ENCODE measurements at regions not wholly inside any gene's neighbourhood (a gene's known extent, or its start where the extent isn't known, plus 50 kb on each side); places are given as distances from the start of the nearest gene placed in this dataset.

DNA sequence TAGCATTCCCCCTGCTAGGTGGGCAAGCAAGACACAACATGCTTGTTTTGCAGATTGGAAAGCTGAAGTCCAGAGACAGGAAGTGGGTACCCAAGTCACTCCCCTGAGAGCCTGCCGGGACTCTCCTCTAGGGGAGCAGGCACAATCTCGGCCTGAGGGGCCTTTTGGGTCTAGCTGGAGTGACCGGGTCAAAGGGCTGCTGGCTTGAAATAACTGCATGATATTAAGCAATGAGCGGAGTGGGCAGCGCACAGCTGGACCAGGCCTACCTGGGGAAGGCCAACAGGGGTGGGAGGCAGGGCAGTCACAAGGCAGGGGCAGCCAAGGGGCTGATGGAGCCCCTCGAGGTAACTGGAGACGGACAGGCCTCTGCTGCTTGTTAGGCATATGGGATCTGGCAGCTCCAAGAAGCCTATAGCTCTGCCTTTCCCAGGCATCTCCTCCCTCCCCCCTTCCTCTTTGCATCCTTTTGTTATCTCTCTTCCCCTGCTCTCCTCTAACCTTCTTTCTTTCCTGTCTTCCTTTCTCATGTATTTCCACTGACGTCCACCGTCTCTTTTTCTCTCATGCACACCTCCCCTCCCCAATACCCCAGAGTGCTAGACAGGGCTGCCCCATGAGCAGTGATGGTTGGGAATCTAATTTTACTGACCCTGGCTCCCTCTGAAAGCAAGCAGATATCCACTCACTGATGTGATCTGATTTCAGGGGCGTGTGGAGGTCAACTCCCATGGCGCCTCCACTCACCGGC lies 237.5 kb downstream of the LOXHD1 start:
- ChIA-PET CTCF (no interaction called here), POLR2A (no interaction called here)
- no peak for ATAC-seq (ENCODE audit: poor library complexity)
- H3K27ac ChIP-seq (ENCODE audit: low read depth in 1 of 2, low read length in 2 of 2), result no peak overlapping the region
- Mint-ChIP-seq H3K4me1 (ENCODE audit: low read depth) (no peaks in the 10 kb centered on the region), H3K4me3 (no peak overlapping the region), H3K27ac (no peak overlapping the region), H3K27me3 (no peaks in the 10 kb centered on the region), H3K9me3 (no peaks in the 10 kb centered on the region), H3K36me3 (ENCODE audit: low read depth) (no peaks in the 10 kb centered on the region)
- intact Hi-C loops (cut with DNase I, micrococcal nuclease), result loop anchor here in 1 of 2 experiments (10.0 kb wide), 1 partner anchor 65 kb away; no protein-coding TSS in a partner anchor
- no peaks in the 10 kb centered on the region for H3K36me3 ChIP-seq (ENCODE audit: insufficient read depth, low read length)
- TF ChIP-seq CTCF (IDR thresholded peaks at IDR 0.05), result no peak
- DNase-seq, result no peak
- H3K9me3 ChIP-seq (ENCODE audit: control insufficient read depth in 1 of 2, insufficient read depth in 1 of 2, low read length in 2 of 2), result no peaks in the 10 kb centered on the region
- peaks cover 5% of the 10 kb centered on the region for H3K4me1 ChIP-seq (ENCODE audit: insufficient read depth, low read length)
- H3K4me3 ChIP-seq (ENCODE audit: low read length), result no peak overlapping the region
- no peaks in the 10 kb centered on the region for H3K27me3 ChIP-seq (ENCODE audit: control insufficient read depth in 1 of 2, insufficient read depth in 2 of 2, low read length in 2 of 2)

DNA sequence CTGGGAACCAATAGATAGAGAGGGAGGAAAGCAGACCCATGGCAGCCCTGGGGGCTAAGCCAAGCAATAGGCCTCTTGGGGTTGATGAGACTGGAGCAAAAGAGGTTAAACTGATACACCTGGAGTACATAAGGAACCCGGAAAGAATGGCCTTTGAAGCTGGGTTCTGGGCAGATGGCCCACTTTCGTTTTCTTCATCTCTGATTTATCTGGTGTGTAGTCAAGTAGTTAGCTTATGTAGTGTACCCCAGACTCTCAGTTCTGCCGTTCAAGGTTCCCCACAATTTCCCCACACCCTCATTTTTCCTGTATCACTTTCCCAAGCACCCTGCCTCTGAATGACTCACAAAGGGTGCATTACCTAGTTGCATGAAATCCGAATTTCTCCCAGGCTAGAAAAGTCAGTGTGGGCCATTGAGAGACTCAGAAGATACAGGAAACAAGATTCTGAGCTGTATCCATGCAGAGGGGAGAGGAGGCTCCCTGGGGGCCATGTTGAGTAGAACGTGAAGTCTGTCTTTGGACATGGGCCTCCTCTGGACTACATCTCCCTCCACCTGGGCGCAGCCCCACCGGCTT lies 235.0 kb downstream of the LOXHD1 start:
- H3K36me3 Mint-ChIP-seq (ENCODE audit: low read depth), result no peaks in the 10 kb centered on the region
- no peak for DNase-seq
- no peak overlapping the region for H3K27ac ChIP-seq (ENCODE audit: low read depth in 1 of 2, low read length in 2 of 2)
- no peaks in the 10 kb centered on the region for H3K36me3 ChIP-seq (ENCODE audit: insufficient read depth, low read length)
- no peaks in the 10 kb centered on the region for H3K9me3 ChIP-seq (ENCODE audit: control insufficient read depth in 1 of 2, insufficient read depth in 1 of 2, low read length in 2 of 2)
- ChIA-PET POLR2A (no interaction called here), CTCF (no interaction called here)
- no peak overlapping the region for H3K27ac Mint-ChIP-seq
- intact Hi-C loops (cut with DNase I, micrococcal nuclease), result loop anchor here in 1 of 2 experiments (10.0 kb wide), 1 partner anchor 63 kb away; no protein-coding TSS in a partner anchor
- no peak overlapping the region for H3K4me3 Mint-ChIP-seq
- no peak for ATAC-seq (ENCODE audit: poor library complexity)
- no peaks in the 10 kb centered on the region for H3K27me3 Mint-ChIP-seq
- H3K4me1 Mint-ChIP-seq (ENCODE audit: low read depth), result no peaks in the 10 kb centered on the region
- no peaks in the 10 kb centered on the region for H3K9me3 Mint-ChIP-seq
- no peak for TF ChIP-seq CTCF (IDR thresholded peaks at IDR 0.05)
- H3K27me3 ChIP-seq (ENCODE audit: control insufficient read depth in 1 of 2, insufficient read depth in 2 of 2, low read length in 2 of 2), result no peaks in the 10 kb centered on the region
- H3K4me3 ChIP-seq (ENCODE audit: low read length), result no peak overlapping the region
- H3K4me1 ChIP-seq (ENCODE audit: insufficient read depth, low read length), result peaks cover 5% of the 10 kb centered on the region

- no peaks in the 10 kb centered on the region for H3K36me3 Mint-ChIP-seq (ENCODE audit: low read depth)
- Histone ChIP-seq H3K4me1 (ENCODE audit: insufficient read depth, low read length) (peaks cover 5% of the 10 kb centered on the region), H3K36me3 (ENCODE audit: insufficient read depth, low read length) (no peaks in the 10 kb centered on the region), H3K27me3 (ENCODE audit: control insufficient read depth in 1 of 2, insufficient read depth in 2 of 2, low read length in 2 of 2) (no peaks in the 10 kb centered on the region), H3K27ac (ENCODE audit: low read depth in 1 of 2, low read length in 2 of 2) (no peak overlapping the region), H3K9me3 (ENCODE audit: control insufficient read depth in 1 of 2, insufficient read depth in 1 of 2, low read length in 2 of 2) (no peaks in the 10 kb centered on the region), H3K4me3 (ENCODE audit: low read length) (no peak overlapping the region)
- no peaks in the 10 kb centered on the region for H3K9me3 Mint-ChIP-seq
- H3K27ac Mint-ChIP-seq, result no peak overlapping the region
- no peak overlapping the region for H3K4me3 Mint-ChIP-seq
- intact Hi-C loops (cut with DNase I, micrococcal nuclease), result loop anchor here in 1 of 2 experiments (10.0 kb wide), 1 partner anchor 62 kb away; no protein-coding TSS in a partner anchor
- TF ChIP-seq CTCF (IDR thresholded peaks at IDR 0.05), result no peak
- POLR2A ChIA-PET, result no interaction called here
- ATAC-seq (ENCODE audit: poor library complexity) (no peak), DNase-seq (no peak)
- no peaks in the 10 kb centered on the region for H3K4me1 Mint-ChIP-seq (ENCODE audit: low read depth)
- CTCF ChIA-PET, result no interaction called here
- H3K27me3 Mint-ChIP-seq, result no peaks in the 10 kb centered on the region
Observed at GRCh38 chr18:46422552-46423055, 234.4 kb downstream of the LOXHD1 start.

All from CD4-positive, alpha-beta T cell (primary cell).